ENCODE measurements at regions not wholly inside any gene's neighbourhood (a gene's known extent, or its start where the extent isn't known, plus 50 kb on each side); places are given as distances from the start of the nearest gene placed in this dataset.

DNA sequence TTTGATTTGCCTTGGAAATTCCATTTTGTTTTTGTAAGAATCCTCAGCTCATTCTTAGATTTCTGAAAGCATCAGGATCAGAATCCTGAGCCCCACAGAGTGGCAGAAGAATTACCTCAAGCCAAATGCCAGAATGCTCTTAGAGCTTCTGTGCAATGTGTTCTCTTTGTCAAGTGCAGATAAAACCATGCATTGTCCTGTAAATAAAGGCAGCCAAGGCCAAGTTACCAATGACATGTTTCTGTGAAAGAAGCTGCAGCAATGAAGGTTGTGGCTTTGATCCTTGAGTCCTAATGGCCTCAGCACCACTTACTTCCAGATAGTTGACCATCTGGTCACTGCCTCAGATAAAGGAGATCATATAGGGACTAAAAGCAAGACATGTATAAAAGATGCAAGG lies 343.3 kb upstream of the AKR1E2 start:
- no peak for DNase-seq
- no peak overlapping the region for H3K27ac ChIP-seq (ENCODE audit: low read length)
- no peaks in the 10 kb centered on the region for H3K27me3 ChIP-seq (ENCODE audit: control insufficient read depth, insufficient read depth)
- intact Hi-C loops (cut with DNase I), result no loop called here
- H3K9me3 ChIP-seq (ENCODE audit: control insufficient read depth, low read length), result no peaks in the 10 kb centered on the region
- H3K4me3 ChIP-seq (ENCODE audit: low read length), result no peak overlapping the region
- ATAC-seq, result no peak
- H3K4me1 ChIP-seq (ENCODE audit: control insufficient read depth, insufficient read depth, low read length), result peaks cover 3% of the 10 kb centered on the region

DNA sequence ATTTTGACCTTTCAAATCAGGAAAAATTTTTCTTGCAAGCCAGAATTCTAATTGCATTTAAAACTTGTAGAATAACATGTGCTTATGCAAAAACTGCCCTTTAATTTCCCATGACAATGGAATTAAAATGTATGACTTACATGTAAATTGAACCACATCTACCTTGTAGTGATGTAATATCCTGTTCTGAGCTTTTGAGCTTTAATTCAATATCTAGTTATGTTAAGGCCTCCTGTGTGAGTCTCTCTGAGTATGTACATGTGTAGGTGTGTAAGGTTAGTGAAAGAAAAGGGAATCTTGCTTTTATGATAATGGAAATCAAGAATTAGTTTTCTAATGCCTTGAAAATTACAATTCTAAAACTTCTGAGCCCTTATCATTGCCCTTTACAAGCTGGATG lies 344.8 kb upstream of the AKR1E2 start:
- no peak for ATAC-seq
- DNase-seq, result no peak
- Histone ChIP-seq H3K4me1 (ENCODE audit: control insufficient read depth, insufficient read depth, low read length) (peaks cover 3% of the 10 kb centered on the region), H3K27ac (ENCODE audit: low read length) (no peak overlapping the region), H3K9me3 (ENCODE audit: control insufficient read depth, low read length) (no peaks in the 10 kb centered on the region), H3K4me3 (ENCODE audit: low read length) (no peak overlapping the region), H3K27me3 (ENCODE audit: control insufficient read depth, insufficient read depth) (no peaks in the 10 kb centered on the region)
- intact Hi-C loops (cut with DNase I), result no loop called here

DNA sequence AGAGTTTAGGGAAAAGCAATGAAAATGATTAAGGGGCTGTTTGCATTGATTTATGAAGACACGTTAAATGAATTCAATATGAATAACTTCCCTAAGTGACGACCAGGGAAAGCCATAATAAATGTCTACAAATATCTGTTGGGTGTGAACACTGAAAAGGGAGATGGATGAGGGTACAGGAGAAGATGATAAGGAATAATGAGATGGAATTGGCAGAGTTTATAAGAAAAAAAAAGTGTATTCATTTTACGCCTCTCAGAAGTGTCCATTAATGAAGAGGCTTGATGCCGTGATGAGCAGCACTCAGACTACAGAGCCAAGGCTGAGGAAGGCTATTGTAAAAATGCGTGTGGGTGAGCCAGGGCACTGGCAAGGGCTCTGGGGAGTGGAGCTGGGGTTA lies 346.7 kb upstream of the AKR1E2 start:
- Histone ChIP-seq H3K4me1 (ENCODE audit: control insufficient read depth, insufficient read depth, low read length) (peaks cover 3% of the 10 kb centered on the region), H3K9me3 (ENCODE audit: control insufficient read depth, low read length) (no peaks in the 10 kb centered on the region), H3K27me3 (ENCODE audit: control insufficient read depth, insufficient read depth) (no peaks in the 10 kb centered on the region), H3K4me3 (ENCODE audit: low read length) (no peak overlapping the region), H3K27ac (ENCODE audit: low read length) (no peak overlapping the region)
- 92% methylated on average over 5 of the region's 5 CpGs for WGBS
- DNase-seq (no peak), ATAC-seq (no peak)
- intact Hi-C loops (cut with DNase I), result no loop called here

DNA sequence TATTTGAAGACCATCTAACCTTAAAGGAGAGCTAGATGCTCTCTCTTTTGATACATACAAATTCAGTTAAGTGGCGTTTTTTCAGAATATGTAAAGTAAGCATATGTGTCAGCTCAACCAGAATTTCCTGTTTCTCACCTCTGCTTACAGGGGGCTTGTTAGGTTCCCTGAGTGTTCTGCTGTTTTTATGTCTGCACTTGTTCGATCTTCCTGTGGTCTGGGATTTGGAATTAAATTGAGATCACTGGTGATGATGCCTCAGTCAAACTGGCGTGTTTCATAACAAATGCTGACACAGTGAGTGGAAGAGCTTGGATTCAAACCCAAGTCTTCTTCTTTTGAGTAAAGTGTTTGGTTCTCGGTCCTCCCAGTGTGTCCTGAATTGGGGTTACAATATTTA lies 348.3 kb upstream of the AKR1E2 start:
- WGBS, result 91% methylated on average over 4 of the region's 4 CpGs
- Histone ChIP-seq H3K4me1 (ENCODE audit: control insufficient read depth, insufficient read depth, low read length) (peaks cover 2% of the 10 kb centered on the region), H3K27ac (ENCODE audit: low read length) (no peak overlapping the region), H3K9me3 (ENCODE audit: control insufficient read depth, low read length) (no peaks in the 10 kb centered on the region), H3K27me3 (ENCODE audit: control insufficient read depth, insufficient read depth) (no peaks in the 10 kb centered on the region), H3K4me3 (ENCODE audit: low read length) (no peak overlapping the region)
- intact Hi-C loops (cut with DNase I), result no loop called here
- DNase-seq (no peak), ATAC-seq (no peak)

DNA sequence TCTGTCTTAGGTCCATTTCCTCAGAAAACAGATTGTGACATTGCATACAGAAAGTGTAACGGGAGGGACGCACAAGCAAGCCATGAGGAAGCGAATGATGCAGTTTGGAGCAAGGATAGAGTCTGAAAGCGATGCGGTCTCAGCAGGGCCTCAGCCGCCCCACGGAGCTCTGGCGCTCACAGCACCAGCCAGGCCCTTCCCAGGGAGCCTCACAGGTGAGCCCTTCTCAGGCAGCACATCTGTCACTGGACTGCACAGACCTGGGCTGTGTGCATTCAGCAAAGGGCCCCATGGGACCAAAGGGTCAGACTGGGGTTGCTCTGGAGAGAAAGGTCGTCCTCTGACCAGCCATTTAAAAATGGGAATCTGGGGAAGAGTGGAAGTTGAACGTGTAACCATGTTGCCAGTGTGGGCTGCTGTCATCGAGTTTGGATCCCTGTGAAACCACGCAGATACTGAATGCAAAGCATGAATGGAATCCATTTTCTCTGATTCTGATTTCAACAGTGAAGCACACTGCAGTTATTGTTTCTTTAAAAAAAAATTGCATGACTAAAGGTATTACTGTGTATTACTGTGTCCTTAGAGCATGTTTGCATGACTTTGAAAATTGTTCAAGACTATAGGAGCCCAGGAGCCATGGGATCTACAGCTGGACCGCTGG lies 350.0 kb upstream of the AKR1E2 start:
- H3K4me1 ChIP-seq (ENCODE audit: control insufficient read depth, insufficient read depth, low read length), result no peaks in the 10 kb centered on the region
- DNase-seq (no peak), ATAC-seq (no peak)
- no peak overlapping the region for H3K27ac ChIP-seq (ENCODE audit: low read length)
- no peaks in the 10 kb centered on the region for H3K27me3 ChIP-seq (ENCODE audit: control insufficient read depth, insufficient read depth)
- intact Hi-C loops (cut with DNase I), result no loop called here
- H3K9me3 ChIP-seq (ENCODE audit: control insufficient read depth, low read length), result no peaks in the 10 kb centered on the region
- H3K4me3 ChIP-seq (ENCODE audit: low read length), result no peak overlapping the region
- 85% methylated on average over 13 of the region's 13 CpGs for WGBS

DNA sequence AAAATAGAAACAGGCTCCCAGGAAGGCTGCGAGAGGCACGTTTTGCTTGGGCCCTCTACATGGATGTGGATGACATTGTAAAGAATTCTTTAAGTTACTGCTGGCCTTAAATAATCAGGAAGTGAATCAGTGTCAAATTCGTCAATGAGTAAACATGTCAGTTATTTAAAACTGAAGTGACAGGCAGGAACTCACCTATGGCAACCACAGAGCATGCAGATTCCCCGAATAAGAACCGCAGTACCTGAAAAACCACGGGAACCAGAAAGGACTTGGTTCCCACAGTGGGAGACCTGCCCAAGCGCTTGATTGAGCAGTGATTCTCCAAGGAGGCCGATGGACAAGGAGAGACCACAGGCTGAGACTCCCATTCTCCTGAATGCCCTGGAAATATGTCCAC lies 351.2 kb upstream of the AKR1E2 start:
- no peak for ATAC-seq

DNA sequence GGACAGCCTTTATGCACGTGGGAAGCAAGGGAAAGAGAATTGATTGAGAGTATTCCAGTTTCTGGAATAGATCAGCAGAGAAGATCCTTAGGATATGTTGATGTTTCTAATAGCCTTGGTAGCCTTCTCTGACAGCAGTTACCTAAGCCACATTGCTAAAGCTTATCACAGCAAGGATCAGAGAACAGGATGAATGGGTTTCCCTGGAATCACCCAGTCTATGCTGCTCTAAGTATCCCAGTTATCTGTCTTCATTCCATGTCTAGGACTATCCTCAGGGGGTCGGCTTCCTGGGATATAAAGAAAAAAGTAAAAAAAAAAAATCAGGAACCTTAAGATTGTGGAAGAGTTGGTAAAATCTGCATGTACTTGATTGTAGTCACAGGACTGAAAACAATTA lies 352.0 kb upstream of the AKR1E2 start:
- H3K9me3 ChIP-seq (ENCODE audit: control insufficient read depth, low read length), result no peaks in the 10 kb centered on the region
- no peak overlapping the region for H3K27ac ChIP-seq (ENCODE audit: low read length)
- intact Hi-C loops (cut with DNase I), result no loop called here
- H3K27me3 ChIP-seq (ENCODE audit: control insufficient read depth, insufficient read depth), result no peaks in the 10 kb centered on the region
- H3K4me3 ChIP-seq (ENCODE audit: low read length), result no peak overlapping the region
- no peaks in the 10 kb centered on the region for H3K4me1 ChIP-seq (ENCODE audit: control insufficient read depth, insufficient read depth, low read length)
- DNase-seq (no peak), ATAC-seq (no peak)
- 85% methylated on average over 2 of the region's 2 CpGs for WGBS

More for the DNA sequence above, 351.2 kb upstream of the AKR1E2 start:
- no peak for DNase-seq
- intact Hi-C loops (cut with DNase I), result no loop called here
- Histone ChIP-seq H3K9me3 (ENCODE audit: control insufficient read depth, low read length) (no peaks in the 10 kb centered on the region), H3K27ac (ENCODE audit: low read length) (no peak overlapping the region), H3K27me3 (ENCODE audit: control insufficient read depth, insufficient read depth) (no peaks in the 10 kb centered on the region), H3K4me3 (ENCODE audit: low read length) (no peak overlapping the region), H3K4me1 (ENCODE audit: control insufficient read depth, insufficient read depth, low read length) (no peaks in the 10 kb centered on the region)
- WGBS, result 88% methylated on average over 8 of the region's 8 CpGs

DNA sequence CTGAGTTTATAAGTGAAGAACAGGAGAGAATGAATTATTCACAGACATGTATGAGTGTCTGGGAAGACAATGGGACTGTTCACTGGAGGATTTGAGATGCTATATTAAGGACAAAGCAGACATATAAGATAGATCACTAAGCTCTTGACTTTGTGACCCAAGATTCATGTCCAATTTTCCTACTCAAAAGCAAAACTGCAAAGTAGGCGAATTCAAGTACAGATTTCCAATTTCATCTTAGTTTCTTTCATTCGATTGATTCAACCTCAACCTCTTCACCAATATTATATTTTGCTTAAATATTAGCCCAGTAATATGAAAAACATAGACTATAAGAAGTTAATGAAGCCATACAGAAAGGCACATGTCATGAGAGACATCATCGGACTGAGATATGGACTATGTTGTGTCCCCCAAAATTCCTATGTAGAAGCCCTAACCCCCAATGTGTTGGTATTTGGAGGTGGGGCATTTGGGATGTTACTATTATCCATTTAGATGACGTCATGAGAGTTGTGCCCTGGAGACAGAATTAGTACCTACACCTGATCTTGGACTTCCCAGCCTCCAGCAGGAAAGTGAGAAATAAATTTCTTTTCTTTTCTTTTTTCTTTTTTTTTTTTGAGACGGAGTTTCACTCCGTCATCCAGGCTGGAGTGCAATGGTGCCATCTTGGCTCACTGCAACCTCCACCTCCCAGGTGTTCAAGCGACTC lies 353.7 kb upstream of the AKR1E2 start:
- Histone ChIP-seq H3K4me1 (ENCODE audit: control insufficient read depth, insufficient read depth, low read length) (no peaks in the 10 kb centered on the region), H3K4me3 (ENCODE audit: low read length) (no peak overlapping the region), H3K9me3 (ENCODE audit: control insufficient read depth, low read length) (no peaks in the 10 kb centered on the region), H3K27me3 (ENCODE audit: control insufficient read depth, insufficient read depth) (no peaks in the 10 kb centered on the region), H3K27ac (ENCODE audit: low read length) (no peak overlapping the region)
- ATAC-seq (no peak), DNase-seq (no peak)
- intact Hi-C loops (cut with DNase I), result no loop called here
- 97% methylated on average over 7 of the region's 7 CpGs for WGBS

DNA sequence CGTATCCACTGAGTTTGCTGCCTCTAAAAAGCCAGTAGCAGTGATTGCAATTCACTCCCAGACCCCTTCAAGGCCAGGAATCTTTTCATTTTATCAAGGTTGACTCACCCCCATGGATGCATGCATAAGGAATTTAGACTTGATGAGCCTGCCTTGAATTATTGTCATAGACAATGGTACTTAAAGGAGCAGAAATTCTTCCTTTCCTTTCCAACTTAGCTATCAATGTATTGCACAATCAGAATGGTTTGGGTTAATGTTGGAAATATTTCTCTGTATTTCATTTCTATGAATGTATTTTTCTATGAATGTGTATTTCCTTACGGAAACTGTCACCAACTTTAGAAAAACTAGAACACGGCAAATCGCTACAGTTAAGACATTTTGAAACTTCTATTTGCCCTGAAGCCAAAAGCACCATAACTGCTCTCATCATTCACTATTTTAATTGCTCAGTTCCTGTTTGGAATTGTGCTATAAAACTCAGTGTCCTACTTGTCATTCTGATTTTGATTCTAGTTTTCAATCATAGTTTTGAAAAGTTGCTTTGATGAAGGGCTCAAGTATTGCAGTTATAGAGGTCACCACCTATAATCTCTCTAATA lies 355.7 kb upstream of the AKR1E2 start:
- no peak overlapping the region for H3K27ac ChIP-seq (ENCODE audit: low read length)
- no peaks in the 10 kb centered on the region for H3K9me3 ChIP-seq (ENCODE audit: control insufficient read depth, low read length)
- H3K4me1 ChIP-seq (ENCODE audit: control insufficient read depth, insufficient read depth, low read length), result no peaks in the 10 kb centered on the region
- H3K27me3 ChIP-seq (ENCODE audit: control insufficient read depth, insufficient read depth), result no peaks in the 10 kb centered on the region
- 81% methylated on average over 4 of the region's 4 CpGs for WGBS
- H3K4me3 ChIP-seq (ENCODE audit: low read length), result no peak overlapping the region
- ATAC-seq (no peak), DNase-seq (no peak)
- intact Hi-C loops (cut with DNase I), result no loop called here

DNA sequence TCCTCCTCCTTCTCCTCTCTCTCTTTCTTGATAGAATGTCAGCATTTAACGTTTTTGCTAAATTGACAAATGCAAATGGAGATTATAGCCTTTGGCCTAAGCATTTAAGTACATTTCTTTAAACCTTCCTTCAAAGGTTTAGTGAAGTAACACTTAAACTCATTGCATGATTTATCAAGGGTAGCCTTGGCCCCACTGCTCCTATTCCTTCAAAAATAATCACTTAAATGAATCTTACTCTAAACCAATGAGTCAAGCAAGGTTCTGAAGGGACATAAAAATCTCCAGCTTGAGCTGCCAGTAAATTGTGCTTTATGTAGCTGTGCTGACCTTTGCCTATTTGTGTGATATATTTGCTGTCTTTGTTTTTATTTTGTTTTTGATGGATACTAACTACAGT lies 358.5 kb upstream of the AKR1E2 start:
- no peak overlapping the region for H3K4me3 ChIP-seq (ENCODE audit: low read length)
- intact Hi-C loops (cut with DNase I), result no loop called here
- WGBS, result 56% methylated on average over 1 of the region's 1 CpG
- H3K4me1 ChIP-seq (ENCODE audit: control insufficient read depth, insufficient read depth, low read length), result no peaks in the 10 kb centered on the region
- ATAC-seq (no peak), DNase-seq (no peak)
- no peaks in the 10 kb centered on the region for H3K27me3 ChIP-seq (ENCODE audit: control insufficient read depth, insufficient read depth)
- H3K27ac ChIP-seq (ENCODE audit: low read length), result no peak overlapping the region
- H3K9me3 ChIP-seq (ENCODE audit: control insufficient read depth, low read length), result no peaks in the 10 kb centered on the region

DNA sequence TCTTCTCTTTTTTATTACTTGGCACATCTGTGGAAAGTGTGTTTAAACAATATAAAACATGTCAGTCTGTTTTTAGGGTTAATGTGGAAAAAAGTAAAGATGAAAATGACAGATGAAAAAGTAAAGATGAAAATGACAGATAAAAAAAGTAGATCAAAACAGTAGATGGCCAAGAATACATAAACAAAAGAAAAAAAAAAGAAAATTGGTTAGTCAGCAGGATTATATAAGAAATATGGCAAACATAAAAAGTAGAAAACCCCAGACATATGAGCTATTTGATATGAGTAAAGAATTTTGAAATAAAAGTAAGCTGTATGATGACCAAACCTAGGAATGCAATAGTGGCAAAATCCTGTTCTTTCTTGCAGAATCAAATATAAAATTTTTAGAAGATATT lies 365.7 kb upstream of the AKR1E2 start:
- Histone ChIP-seq H3K4me1 (ENCODE audit: control insufficient read depth, insufficient read depth, low read length) (no peaks in the 10 kb centered on the region), H3K4me3 (ENCODE audit: low read length) (no peak overlapping the region), H3K27me3 (ENCODE audit: control insufficient read depth, insufficient read depth) (no peaks in the 10 kb centered on the region), H3K9me3 (ENCODE audit: control insufficient read depth, low read length) (no peaks in the 10 kb centered on the region), H3K27ac (ENCODE audit: low read length) (no peak overlapping the region)
- intact Hi-C loops (cut with DNase I), result no loop called here
- DNase-seq, result no peak
- ATAC-seq, result no peak
